Gastrocnemius medialis (tissue), 4 donors: ENCODE measurements at regions not wholly inside any gene's neighbourhood (a gene's known extent, or its start where the extent isn't known, plus 50 kb on each side); places are given as distances from the start of the nearest gene placed in this dataset.

Experiments
- CTCF ChIP-seq, 5 experiments: fragments of 450-650 bp in 3 of 5; fragments of 200-600 bp in 2 of 5; sonication (generic) in 2 of 5; IDR thresholded peaks in 4 of 5; conservative IDR thresholded peaks in 1 of 5; 1 replicate in 4 of 5; 2 replicates in 1 of 5; pipeline ENCODE4 v1.5.1; 2016 to 2019; ENCODE audit warnings: antibody characterized with exemption in 5 of 5, mild to moderate bottlenecking in 3 of 5, moderate library complexity in 3 of 5
- POLR2A ChIP-seq, 2 donors: fragments of 450-650 bp; IDR thresholded peaks; one replicate each; pipeline ENCODE4 v1.6.1; 2017; ENCODE audit warnings: antibody characterized with exemption in 2 of 2, mild to moderate bottlenecking in 2 of 2, moderate library complexity in 2 of 2

- TF ChIP-seq CTCF (IDR thresholded peaks at IDR 0.05 in 4 of 5, conservative IDR thresholded peaks at IDR 0.05 in 1 of 5) (no peak), POLR2A (IDR thresholded peaks at IDR 0.05) (no peak)
Measured at GRCh38 chr4:66443008-66443407, 772.7 kb upstream of the EPHA5 start.
